Glutamatergic neuron (in vitro differentiated cells): ENCODE measurements at regions not wholly inside any gene's neighbourhood (a gene's known extent, or its start where the extent isn't known, plus 50 kb on each side); places are given as distances from the start of the nearest gene placed in this dataset.

Experiments used
- DNase-seq: peaks from one replicate; pipeline ENCODE4 v3.0.0; 2022
- H3K27ac Mint-ChIP-seq: one replicate; pipeline ENCODE4 v1.8.0; 2020; ENCODE audit warnings: mild to moderate bottlenecking, mixed read lengths, inconsistent platforms; ENCODE audit not compliant: unreplicated experiment
- H3K27me3 Mint-ChIP-seq: one replicate; pipeline ENCODE4 v1.8.0; 2020; ENCODE audit warnings: mild to moderate bottlenecking, moderate library complexity, mixed read lengths, inconsistent platforms; ENCODE audit not compliant: unreplicated experiment
- H3K36me3 Mint-ChIP-seq: one replicate; pipeline ENCODE4 v1.8.0; 2020; ENCODE audit warnings: mild to moderate bottlenecking, mixed read lengths, inconsistent platforms; ENCODE audit not compliant: unreplicated experiment
- H3K4me1 Mint-ChIP-seq: one replicate; pipeline ENCODE4 v1.8.0; 2020; ENCODE audit warnings: mild to moderate bottlenecking, low read depth, mixed read lengths, inconsistent platforms; ENCODE audit not compliant: unreplicated experiment
- H3K4me3 Mint-ChIP-seq: one replicate; pipeline ENCODE4 v1.8.0; 2020; ENCODE audit warnings: mild to moderate bottlenecking, mixed read lengths, inconsistent platforms; ENCODE audit not compliant: unreplicated experiment
- H3K9me3 Mint-ChIP-seq: one replicate; pipeline ENCODE4 v1.8.0; 2020; ENCODE audit warnings: mild to moderate bottlenecking, moderate library complexity, mixed read lengths, inconsistent platforms; ENCODE audit not compliant: unreplicated experiment
- TF ChIP-seq, protein P1 (sequence below): fragments of 200-600 bp; sonication (generic); IDR thresholded peaks from one replicate; pipeline ENCODE4 v1.5.0; 2021; ENCODE audit not compliant: partially characterized antibody, unreplicated experiment

- Mint-ChIP-seq H3K4me1 (peaks cover 4% of the 10 kb centered on the region), H3K27ac (no peak overlapping the region), H3K9me3 (peaks cover 5% of the 10 kb centered on the region), H3K4me3 (no peak overlapping the region), H3K36me3 (no peaks in the 10 kb centered on the region), H3K27me3 (no peaks in the 10 kb centered on the region)
- no peak for DNase-seq
- TF ChIP-seq, protein P1, sequence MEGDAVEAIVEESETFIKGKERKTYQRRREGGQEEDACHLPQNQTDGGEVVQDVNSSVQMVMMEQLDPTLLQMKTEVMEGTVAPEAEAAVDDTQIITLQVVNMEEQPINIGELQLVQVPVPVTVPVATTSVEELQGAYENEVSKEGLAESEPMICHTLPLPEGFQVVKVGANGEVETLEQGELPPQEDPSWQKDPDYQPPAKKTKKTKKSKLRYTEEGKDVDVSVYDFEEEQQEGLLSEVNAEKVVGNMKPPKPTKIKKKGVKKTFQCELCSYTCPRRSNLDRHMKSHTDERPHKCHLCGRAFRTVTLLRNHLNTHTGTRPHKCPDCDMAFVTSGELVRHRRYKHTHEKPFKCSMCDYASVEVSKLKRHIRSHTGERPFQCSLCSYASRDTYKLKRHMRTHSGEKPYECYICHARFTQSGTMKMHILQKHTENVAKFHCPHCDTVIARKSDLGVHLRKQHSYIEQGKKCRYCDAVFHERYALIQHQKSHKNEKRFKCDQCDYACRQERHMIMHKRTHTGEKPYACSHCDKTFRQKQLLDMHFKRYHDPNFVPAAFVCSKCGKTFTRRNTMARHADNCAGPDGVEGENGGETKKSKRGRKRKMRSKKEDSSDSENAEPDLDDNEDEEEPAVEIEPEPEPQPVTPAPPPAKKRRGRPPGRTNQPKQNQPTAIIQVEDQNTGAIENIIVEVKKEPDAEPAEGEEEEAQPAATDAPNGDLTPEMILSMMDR = no peak
Measured at GRCh38 chr17:52762794-52763167, 604.3 kb upstream of the CA10 start.

DNA sequence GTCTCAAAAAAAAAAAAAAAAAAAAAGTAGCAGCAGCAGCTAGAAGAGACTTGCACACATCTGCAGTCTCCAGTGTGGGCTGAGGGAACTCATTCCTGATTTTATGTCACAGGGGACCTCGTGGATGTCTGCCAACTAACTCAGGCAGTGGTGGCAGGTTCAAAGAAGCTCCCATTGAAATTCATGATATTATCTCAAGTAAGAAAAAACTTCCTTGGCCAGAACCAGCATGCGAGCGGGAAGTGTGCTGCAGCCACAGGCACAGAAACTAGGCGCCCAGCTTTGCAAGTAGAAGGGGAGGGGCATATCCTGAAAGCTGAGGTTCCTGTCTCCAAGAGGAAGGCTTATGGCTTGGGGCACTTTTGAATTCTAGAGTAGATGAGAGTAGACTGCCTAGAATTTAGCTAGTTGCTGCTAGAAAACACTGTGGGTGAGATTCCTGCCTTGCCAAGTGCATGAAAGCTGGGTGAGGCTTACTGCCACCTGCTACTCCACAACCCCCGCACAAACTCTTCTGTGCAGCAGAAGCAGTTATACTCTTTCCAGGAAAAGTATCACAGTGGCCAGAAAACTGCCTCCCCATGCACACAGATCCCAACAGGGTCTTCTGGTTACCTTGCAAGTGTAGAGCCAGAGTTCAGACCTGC lies 603.8 kb upstream of the CA10 start:
- Mint-ChIP-seq H3K36me3 (no peaks in the 10 kb centered on the region), H3K4me3 (no peak overlapping the region), H3K9me3 (peaks cover 5% of the 10 kb centered on the region), H3K27me3 (no peaks in the 10 kb centered on the region), H3K4me1 (peaks cover 4% of the 10 kb centered on the region), H3K27ac (no peak overlapping the region)
- DNase-seq = no peak
- TF ChIP-seq, protein P1 = no peak

DNA sequence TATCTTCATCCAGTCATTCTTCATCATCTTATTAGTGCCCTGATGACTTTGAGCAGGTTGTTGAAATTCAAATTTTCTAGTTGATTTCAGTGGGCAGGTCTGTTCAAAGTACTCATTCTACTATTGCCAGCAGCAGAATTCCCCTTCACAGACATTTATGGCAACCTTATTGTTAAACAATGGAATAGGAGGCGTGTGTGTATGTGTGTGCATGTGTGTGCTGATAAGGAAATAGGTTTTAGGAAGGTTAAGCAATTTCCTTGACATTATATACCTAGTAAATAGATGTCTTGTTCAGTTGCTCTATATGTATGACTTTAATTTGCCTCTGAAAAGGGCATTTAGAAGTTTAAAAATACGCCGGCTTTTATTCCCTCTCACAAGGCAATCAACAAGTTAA lies 601.4 kb upstream of the CA10 start:
- Mint-ChIP-seq H3K9me3 (peaks cover 5% of the 10 kb centered on the region), H3K4me1 (peaks cover 7% of the 10 kb centered on the region), H3K27ac (no peak overlapping the region), H3K36me3 (no peaks in the 10 kb centered on the region), H3K27me3 (no peaks in the 10 kb centered on the region), H3K4me3 (no peak overlapping the region)
- TF ChIP-seq, protein P1 = no peak
- DNase-seq = no peak

GRCh38 chr17:52758481-52758880 lies 600.0 kb upstream of the CA10 start:
- H3K9me3 Mint-ChIP-seq = peaks cover 5% of the 10 kb centered on the region
- no peaks in the 10 kb centered on the region for H3K36me3 Mint-ChIP-seq
- no peaks in the 10 kb centered on the region for H3K27me3 Mint-ChIP-seq
- H3K4me1 Mint-ChIP-seq = peaks cover 7% of the 10 kb centered on the region
- TF ChIP-seq, protein P1 = no peak
- no peak overlapping the region for H3K4me3 Mint-ChIP-seq
- H3K27ac Mint-ChIP-seq = no peak overlapping the region
- DNase-seq = no peak

DNA sequence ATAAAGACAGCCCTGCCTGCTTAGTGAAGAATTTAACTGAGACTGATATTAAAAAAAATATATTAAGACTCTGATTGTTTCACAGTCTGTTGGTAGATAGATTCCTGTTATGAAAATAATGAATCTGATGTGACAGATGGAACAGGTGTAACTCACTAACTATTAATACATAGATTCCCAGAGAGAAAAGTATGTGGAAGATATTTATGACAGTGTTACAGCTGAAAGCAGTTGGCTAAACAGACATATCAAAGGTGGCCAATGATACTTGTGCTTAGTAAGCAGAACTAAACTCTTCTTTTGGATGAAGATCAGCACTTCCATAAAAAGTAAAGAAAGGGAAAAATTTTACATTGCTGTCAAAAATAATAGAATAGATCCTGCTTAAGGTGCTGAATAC lies 598.2 kb upstream of the CA10 start:
- no peak for DNase-seq
- Mint-ChIP-seq H3K4me3 (no peak overlapping the region), H3K36me3 (peaks cover 5% of the 10 kb centered on the region), H3K27me3 (no peaks in the 10 kb centered on the region), H3K27ac (no peak overlapping the region), H3K4me1 (peaks cover 7% of the 10 kb centered on the region), H3K9me3 (peaks cover 5% of the 10 kb centered on the region)
- TF ChIP-seq, protein P1 = no peak
